GM15510 (cell line): ENCODE measurements at regions not wholly inside any gene's neighbourhood (a gene's known extent, or its start where the extent isn't known, plus 50 kb on each side); places are given as distances from the start of the nearest gene placed in this dataset.

ENCODE experiments used
- POLR2A ChIP-seq: IDR thresholded peaks from 3 replicates; pipeline ENCODE4 v1.6.1; 2011; ENCODE audit warnings: borderline replicate concordance; ENCODE audit not compliant: insufficient read length; ENCODE audit errors: extremely low read depth

GRCh38 chrX:45322382-45322781, 121.7 kb upstream of the DIPK2B start:
- TF ChIP-seq POLR2A: no peak

- TF ChIP-seq POLR2A: no peak
Measured at GRCh38 chrX:45320191-45320590, 119.5 kb upstream of the DIPK2B start.

- TF ChIP-seq POLR2A: no peak
Measured at GRCh38 chrX:45309801-45310200, 109.1 kb upstream of the DIPK2B start.

- no peak for TF ChIP-seq POLR2A
Measured at GRCh38 chrX:45309096-45309495, 108.4 kb upstream of the DIPK2B start.

- TF ChIP-seq POLR2A: no peak
Measured at GRCh38 chrX:45306794-45307193, 106.1 kb upstream of the DIPK2B start.

GRCh38 chrX:45300638-45301037, 100.0 kb upstream of the DIPK2B start:
- no peak for TF ChIP-seq POLR2A

- no peak for TF ChIP-seq POLR2A
Measured at GRCh38 chrX:45295259-45295986, 94.7 kb upstream of the DIPK2B start.

- TF ChIP-seq POLR2A: no peak
Measured at GRCh38 chrX:45274576-45274975, 73.9 kb upstream of the DIPK2B start.

- no peak for TF ChIP-seq POLR2A
Measured at GRCh38 chrX:45267007-45267406, 66.3 kb upstream of the DIPK2B start.

GRCh38 chrX:45266456-45266855, 65.8 kb upstream of the DIPK2B start:
- no peak for TF ChIP-seq POLR2A

GRCh38 chrX:45264865-45265264, 64.2 kb upstream of the DIPK2B start:
- no peak for TF ChIP-seq POLR2A

- no peak for TF ChIP-seq POLR2A
Measured at GRCh38 chrX:45261471-45261870, 60.8 kb upstream of the DIPK2B start.

- TF ChIP-seq POLR2A: no peak
Measured at GRCh38 chrX:45261005-45261404, 60.3 kb upstream of the DIPK2B start.

GRCh38 chrX:45258731-45259402, 58.2 kb upstream of the DIPK2B start:
- TF ChIP-seq POLR2A: no peak
